Breast epithelium (tissue), 3 donors: ENCODE measurements at regions not wholly inside any gene's neighbourhood (a gene's known extent, or its start where the extent isn't known, plus 50 kb on each side); places are given as distances from the start of the nearest gene placed in this dataset.

Source experiments
- POLR2A ChIP-seq: fragments of 450-650 bp; IDR thresholded peaks from one replicate; pipeline ENCODE4 v1.6.1; 2016; ENCODE audit warnings: antibody characterized with exemption, mild to moderate bottlenecking, moderate library complexity
- TF ChIP-seq, protein P1 (sequence below), 3 donors: fragments of 450-650 bp; IDR thresholded peaks; one replicate each; pipeline ENCODE4 v1.5.1; 2016 to 2017; ENCODE audit warnings: antibody characterized with exemption in 3 of 3, mild to moderate bottlenecking in 3 of 3, moderate library complexity in 3 of 3

DNA sequence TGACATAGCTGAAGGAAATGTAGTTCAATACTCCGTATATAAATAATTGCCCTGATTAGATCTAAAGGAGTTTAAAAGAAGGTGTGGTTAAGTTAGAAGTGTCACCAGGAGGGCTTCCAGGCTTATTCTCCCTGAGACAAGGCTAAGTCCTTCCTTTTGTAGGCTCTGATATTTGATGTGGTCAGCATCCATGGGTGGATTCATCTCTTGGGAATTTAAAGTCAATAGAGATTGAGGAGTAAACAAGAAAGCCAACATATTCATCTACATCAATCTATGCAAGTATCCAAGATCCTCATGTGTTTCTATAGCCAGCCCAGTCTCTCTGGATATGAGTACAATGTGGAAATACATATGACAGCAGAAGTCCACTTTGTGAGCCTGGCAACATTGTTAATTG lies 76.8 kb downstream of the KCTD12 start:
- TF ChIP-seq, protein P1, sequence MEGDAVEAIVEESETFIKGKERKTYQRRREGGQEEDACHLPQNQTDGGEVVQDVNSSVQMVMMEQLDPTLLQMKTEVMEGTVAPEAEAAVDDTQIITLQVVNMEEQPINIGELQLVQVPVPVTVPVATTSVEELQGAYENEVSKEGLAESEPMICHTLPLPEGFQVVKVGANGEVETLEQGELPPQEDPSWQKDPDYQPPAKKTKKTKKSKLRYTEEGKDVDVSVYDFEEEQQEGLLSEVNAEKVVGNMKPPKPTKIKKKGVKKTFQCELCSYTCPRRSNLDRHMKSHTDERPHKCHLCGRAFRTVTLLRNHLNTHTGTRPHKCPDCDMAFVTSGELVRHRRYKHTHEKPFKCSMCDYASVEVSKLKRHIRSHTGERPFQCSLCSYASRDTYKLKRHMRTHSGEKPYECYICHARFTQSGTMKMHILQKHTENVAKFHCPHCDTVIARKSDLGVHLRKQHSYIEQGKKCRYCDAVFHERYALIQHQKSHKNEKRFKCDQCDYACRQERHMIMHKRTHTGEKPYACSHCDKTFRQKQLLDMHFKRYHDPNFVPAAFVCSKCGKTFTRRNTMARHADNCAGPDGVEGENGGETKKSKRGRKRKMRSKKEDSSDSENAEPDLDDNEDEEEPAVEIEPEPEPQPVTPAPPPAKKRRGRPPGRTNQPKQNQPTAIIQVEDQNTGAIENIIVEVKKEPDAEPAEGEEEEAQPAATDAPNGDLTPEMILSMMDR (IDR thresholded peaks at IDR 0.05): no peak
- TF ChIP-seq POLR2A: no peak
